Osteoblast (primary cell): ENCODE measurements at regions not wholly inside any gene's neighbourhood (a gene's known extent, or its start where the extent isn't known, plus 50 kb on each side); places are given as distances from the start of the nearest gene placed in this dataset.

Experiments
- DNase-seq: peaks from one replicate; pipeline ENCODE4 v3.0.0; 2011; ENCODE audit warnings: low spot score, mixed read lengths; ENCODE audit not compliant: insufficient read length; ENCODE audit errors: missing footprints
- H2AFZ ChIP-seq: 2 replicates; pipeline ENCODE4 v1.6.0; 2011; ENCODE audit warnings: mild to moderate bottlenecking, low read length
- H3K27ac ChIP-seq: 2 replicates; pipeline ENCODE4 v1.5.1; 2011; ENCODE audit warnings: mild to moderate bottlenecking, low read depth, low read length, moderate library complexity
- H3K27me3 ChIP-seq: 2 replicates; pipeline ENCODE4 v1.6.0; 2012; ENCODE audit warnings: mild to moderate bottlenecking, control low read depth, inconsistent platforms, low read length, moderate library complexity; ENCODE audit not compliant: insufficient read depth
- H3K36me3 ChIP-seq: 2 replicates; pipeline ENCODE4 v1.5.1; 2011; ENCODE audit warnings: mild to moderate bottlenecking, low read length, control low read depth, moderate library complexity; ENCODE audit not compliant: insufficient read depth
- H3K4me1 ChIP-seq: 2 replicates; pipeline ENCODE4 v1.5.1; 2011; ENCODE audit warnings: mild to moderate bottlenecking, low read length, control low read depth, moderate library complexity; ENCODE audit not compliant: insufficient read depth
- H3K4me2 ChIP-seq: 2 replicates; pipeline ENCODE4 v1.6.0; 2011; ENCODE audit warnings: mild to moderate bottlenecking, low read length; ENCODE audit not compliant: insufficient read depth
- H3K4me3 ChIP-seq: fragments of 200-600 bp; sonication (generic); 3 replicates; pipeline ENCODE4 v1.5.1; 2012; ENCODE audit warnings: mild to moderate bottlenecking, low read length, inconsistent platforms; ENCODE audit not compliant: insufficient read depth
- H3K79me2 ChIP-seq: 2 replicates; pipeline ENCODE4 v1.6.0; 2012; ENCODE audit warnings: mild to moderate bottlenecking, low read length, control low read depth, inconsistent platforms; ENCODE audit not compliant: insufficient read depth
- H3K9me3 ChIP-seq: 2 replicates; pipeline ENCODE4 v1.5.1; 2011; ENCODE audit warnings: low read depth, low read length, control low read depth
- H4K20me1 ChIP-seq: 2 replicates; pipeline ENCODE4 v1.6.0; 2012; ENCODE audit warnings: mild to moderate bottlenecking, low read length, control low read depth; ENCODE audit not compliant: insufficient read depth
- CTCF ChIP-seq: IDR thresholded peaks from 2 replicates; pipeline ENCODE4 v1.5.1; 2011; ENCODE audit warnings: mild to moderate bottlenecking, low read depth, low read length, moderate library complexity; ENCODE audit errors: extremely low read depth

- TF ChIP-seq CTCF: no peak
- H2AFZ ChIP-seq: no peak overlapping the region
- H3K27ac ChIP-seq: no peak overlapping the region
- no peak overlapping the region for H3K4me3 ChIP-seq
- H3K79me2 ChIP-seq: no peaks in the 10 kb centered on the region
- H3K4me2 ChIP-seq: no peak overlapping the region
- H3K36me3 ChIP-seq: no peaks in the 10 kb centered on the region
- no peaks in the 10 kb centered on the region for H3K9me3 ChIP-seq
- no peaks in the 10 kb centered on the region for H4K20me1 ChIP-seq
- H3K4me1 ChIP-seq: no peaks in the 10 kb centered on the region
- H3K27me3 ChIP-seq: no peaks in the 10 kb centered on the region
- DNase-seq: no peak
Observed at GRCh38 chr2:81225756-81226155, 921.2 kb upstream of the LRRTM1 start.

- TF ChIP-seq CTCF: no peak
Observed at GRCh38 chr2:81213598-81213997, 909.0 kb upstream of the LRRTM1 start.

GRCh38 chr2:81206216-81206615, 901.7 kb upstream of the LRRTM1 start:
- Histone ChIP-seq H3K4me3 (no peak overlapping the region), H3K27me3 (no peaks in the 10 kb centered on the region), H2AFZ (no peak overlapping the region), H3K9me3 (no peaks in the 10 kb centered on the region), H4K20me1 (no peaks in the 10 kb centered on the region), H3K79me2 (no peaks in the 10 kb centered on the region), H3K4me1 (no peaks in the 10 kb centered on the region), H3K4me2 (no peak overlapping the region), H3K36me3 (no peaks in the 10 kb centered on the region), H3K27ac (no peak overlapping the region)
- DNase-seq: no peak
- no peak for TF ChIP-seq CTCF

More at GRCh38 chr2:81213598-81213997, 909.0 kb upstream of the LRRTM1 start:
- H3K36me3 ChIP-seq: no peaks in the 10 kb centered on the region
- no peak overlapping the region for H3K27ac ChIP-seq
- no peak overlapping the region for H3K4me3 ChIP-seq
- H3K4me1 ChIP-seq: no peaks in the 10 kb centered on the region
- H3K4me2 ChIP-seq: no peak overlapping the region
- no peaks in the 10 kb centered on the region for H4K20me1 ChIP-seq
- no peak overlapping the region for H2AFZ ChIP-seq
- no peak for DNase-seq
- H3K27me3 ChIP-seq: no peaks in the 10 kb centered on the region
- H3K9me3 ChIP-seq: no peaks in the 10 kb centered on the region
- H3K79me2 ChIP-seq: no peaks in the 10 kb centered on the region

GRCh38 chr2:81196933-81197628, 892.5 kb upstream of the LRRTM1 start:
- Histone ChIP-seq H3K4me1 (no peaks in the 10 kb centered on the region), H3K36me3 (no peaks in the 10 kb centered on the region), H3K27me3 (no peaks in the 10 kb centered on the region), H2AFZ (no peak overlapping the region), H3K4me3 (no peak overlapping the region), H3K79me2 (no peaks in the 10 kb centered on the region), H3K9me3 (no peaks in the 10 kb centered on the region), H3K27ac (no peak overlapping the region), H4K20me1 (no peaks in the 10 kb centered on the region), H3K4me2 (no peak overlapping the region)
- DNase-seq: no peak
- no peak for TF ChIP-seq CTCF
